A673 (cell line): ENCODE measurements at regions not wholly inside any gene's neighbourhood (a gene's known extent, or its start where the extent isn't known, plus 50 kb on each side); places are given as distances from the start of the nearest gene placed in this dataset.

Experiments used
- BruUV-seq: library from RNA; stranded (reverse); fragments of 400-500 nt; replicated peaks from 2 replicates; lab custom pipeline; 2021; lab: Mats Ljungman, UMichigan
- CTCF ChIA-PET: fragments of 300-600 bp; sonication (Branson Sonifier 250); formaldehyde crosslinking; loops from one replicate; lab custom pipeline; 2022; ENCODE audit warnings: antibody characterized with exemption; lab: Charles Lee
- POLR2A ChIA-PET: fragments of 300-600 bp; sonication (Branson Sonifier 250); formaldehyde crosslinking; loops from one replicate; lab custom pipeline; 2022; ENCODE audit warnings: antibody characterized with exemption; ENCODE audit not compliant: low non-redundant PET; lab: Charles Lee
- DNase-seq: peaks from one replicate; pipeline ENCODE4 v3.0.0-alpha.2; 2015; ENCODE audit warnings: low spot score
- H3K27ac ChIP-seq: fragments of 200-600 bp; sonication (generic); 2 replicates; pipeline ENCODE4 v1.5.1; 2016; ENCODE audit warnings: mixed run types, low read depth, mild to moderate bottlenecking, mixed read lengths, antibody characterized with exemption, low read length; ENCODE audit not compliant: poor library complexity, severe bottlenecking
- H3K27me3 ChIP-seq: fragments of 200-600 bp; sonication (generic); replicated peaks from 2 replicates; pipeline ENCODE4 v1.6.1; 2017; ENCODE audit warnings: mixed run types, low read depth, mild to moderate bottlenecking, mixed read lengths, antibody characterized with exemption, low read length; ENCODE audit not compliant: insufficient read depth, poor library complexity
- H3K36me3 ChIP-seq: fragments of 200-600 bp; sonication (generic); 2 replicates; pipeline ENCODE4 v1.6.1; 2016; ENCODE audit warnings: mixed run types, mild to moderate bottlenecking, mixed read lengths, antibody characterized with exemption, low read length; ENCODE audit not compliant: insufficient read depth, poor library complexity, severe bottlenecking
- H3K4me1 ChIP-seq: fragments of 200-600 bp; sonication (generic); 2 replicates; pipeline ENCODE4 v1.6.1; 2017; ENCODE audit warnings: mixed run types, mild to moderate bottlenecking, mixed read lengths, antibody characterized with exemption, low read length; ENCODE audit not compliant: insufficient read depth, poor library complexity, severe bottlenecking
- H3K4me3 ChIP-seq: fragments of 200-600 bp; sonication (generic); 2 replicates; pipeline ENCODE4 v1.5.1; 2016; ENCODE audit warnings: low read depth, mixed run types, mild to moderate bottlenecking, mixed read lengths, low read length; ENCODE audit not compliant: poor library complexity, severe bottlenecking
- H3K9me3 ChIP-seq: fragments of 200-600 bp; sonication (generic); 2 replicates; pipeline ENCODE4 v1.6.1; 2016; ENCODE audit warnings: mixed run types, low read depth, mild to moderate bottlenecking, mixed read lengths, antibody characterized with exemption, low read length; ENCODE audit not compliant: poor library complexity, severe bottlenecking
- CTCF ChIP-seq: fragments of 300-800, 200-600 bp; sonication (generic); conservative IDR thresholded peaks from 2 replicates; pipeline ENCODE4 v1.5.1; 2017; ENCODE audit warnings: low read depth, mild to moderate bottlenecking, antibody characterized with exemption, low read length, moderate library complexity, mixed read lengths
- EZH2 ChIP-seq: fragments of 200-600 bp; sonication (generic); IDR thresholded peaks from 2 replicates; pipeline ENCODE4 v1.6.1; 2017; ENCODE audit warnings: borderline replicate concordance, low read depth, mild to moderate bottlenecking, mixed read lengths, antibody characterized with exemption, low read length; ENCODE audit not compliant: poor library complexity, severe bottlenecking
- intact Hi-C: fragments of 100-400 bp; cut with micrococcal nuclease; formaldehyde crosslinking; loops from one replicate; pipeline ENCODE4 v1.10.0; 2022; ENCODE audit not compliant: unreplicated experiment

DNA sequence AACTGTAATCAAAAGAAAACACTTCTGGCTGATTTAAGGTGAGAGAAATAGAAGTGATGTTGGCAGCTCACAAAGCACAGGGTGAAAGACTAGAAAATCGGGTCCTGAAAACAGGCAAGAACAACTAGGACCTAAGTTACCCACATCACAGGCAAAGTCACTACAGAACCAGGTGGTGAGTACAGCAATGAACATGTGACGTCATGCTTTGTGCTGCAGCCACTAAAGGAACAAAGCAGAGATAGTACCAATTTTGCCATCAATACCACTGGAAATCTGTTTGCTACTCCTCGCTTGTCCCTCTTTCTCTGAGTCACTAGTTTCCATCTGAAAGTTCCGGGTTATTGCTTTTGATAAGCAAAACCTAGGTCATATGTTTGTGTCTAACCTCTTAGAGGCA, 326.7 kb downstream of the GABRB2 start:
- ChIA-PET CTCF (no interaction called here), POLR2A (no interaction called here)
- no peaks in the 10 kb centered on the region for H3K36me3 ChIP-seq
- TF ChIP-seq EZH2 (no peak), CTCF (no peak)
- intact Hi-C loops, result no loop called here
- DNase-seq, result no peak
- no peaks in the 10 kb centered on the region for H3K4me1 ChIP-seq
- no peaks in the 10 kb centered on the region for H3K27me3 ChIP-seq
- no TSS peak for BruUV-seq
- no peaks in the 10 kb centered on the region for H3K9me3 ChIP-seq
- H3K27ac ChIP-seq, result no peak overlapping the region
- no peak overlapping the region for H3K4me3 ChIP-seq

DNA sequence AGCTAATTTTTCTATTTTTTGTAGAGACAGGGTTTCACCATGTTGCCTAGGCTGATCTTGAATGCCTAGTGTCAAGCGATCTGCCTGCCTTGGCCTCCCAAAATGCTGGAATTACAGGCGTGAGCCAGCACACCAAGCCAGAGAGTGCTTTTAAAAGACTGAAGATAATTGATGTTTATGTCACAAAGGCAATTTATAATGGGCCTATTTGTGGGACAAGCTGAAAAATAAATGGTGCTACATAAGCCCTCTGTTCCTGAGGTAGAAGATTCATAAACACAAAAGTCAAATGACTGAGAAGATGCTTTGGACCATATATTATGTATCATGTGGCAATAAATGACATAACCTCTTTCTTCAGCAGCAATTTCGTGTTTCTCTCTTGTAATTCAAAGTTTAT, 329.6 kb downstream of the GABRB2 start:
- Histone ChIP-seq H3K9me3 (no peaks in the 10 kb centered on the region), H3K4me3 (no peak overlapping the region), H3K36me3 (no peaks in the 10 kb centered on the region), H3K27me3 (no peaks in the 10 kb centered on the region), H3K27ac (no peak overlapping the region), H3K4me1 (no peaks in the 10 kb centered on the region)
- TF ChIP-seq EZH2 (no peak), CTCF (no peak)
- DNase-seq, result no peak
- intact Hi-C loops, result no loop called here
- no TSS peak for BruUV-seq
- ChIA-PET CTCF (no interaction called here), POLR2A (no interaction called here)

DNA sequence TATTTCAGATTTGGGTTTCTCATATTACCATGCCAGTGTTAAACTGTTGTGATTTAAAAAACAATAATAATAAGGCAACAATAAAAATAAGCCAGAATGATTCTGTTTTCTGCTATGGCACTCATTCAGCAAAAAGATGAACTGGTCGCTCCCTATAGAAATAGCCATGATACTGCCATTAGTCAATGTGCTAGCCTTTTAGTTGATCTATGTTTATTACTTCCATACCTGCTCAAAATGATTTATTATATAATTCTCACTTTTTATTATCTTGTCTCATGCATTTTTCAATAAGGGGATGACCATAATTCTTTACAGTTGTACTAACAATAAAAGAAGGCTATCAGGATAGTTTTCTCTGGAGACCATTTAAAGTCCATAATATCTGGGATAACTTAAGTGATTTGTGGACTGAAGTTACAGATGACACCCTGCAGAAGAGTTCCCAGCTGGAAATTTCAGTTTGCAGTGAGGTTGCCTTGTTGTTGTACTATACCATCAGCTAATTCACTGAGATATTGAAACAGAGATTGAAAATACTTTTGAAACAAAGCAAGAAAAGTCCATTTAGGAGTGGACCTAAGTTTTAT, 334.3 kb downstream of the GABRB2 start:
- Histone ChIP-seq H3K36me3 (no peaks in the 10 kb centered on the region), H3K27ac (no peak overlapping the region), H3K9me3 (no peaks in the 10 kb centered on the region), H3K4me3 (no peak overlapping the region), H3K4me1 (no peaks in the 10 kb centered on the region), H3K27me3 (no peaks in the 10 kb centered on the region)
- no TSS peak for BruUV-seq
- CTCF ChIA-PET, result no interaction called here
- intact Hi-C loops, result no loop called here
- TF ChIP-seq CTCF (no peak), EZH2 (no peak)
- POLR2A ChIA-PET, result no interaction called here
- no peak for DNase-seq
